WTC11 (cell line): ENCODE measurements at regions not wholly inside any gene's neighbourhood (a gene's known extent, or its start where the extent isn't known, plus 50 kb on each side); places are given as distances from the start of the nearest gene placed in this dataset.

Source experiments
- CREM ChIP-seq: sonication (generic); formaldehyde crosslinking; IDR thresholded peaks from 2 replicates; pipeline ENCODE4 v1.8.1; 2022; ENCODE audit warnings: mild to moderate bottlenecking, missing genetic modification reagents, moderate library complexity
- SMAD4 ChIP-seq: sonication (generic); formaldehyde crosslinking; IDR thresholded peaks from 2 replicates; pipeline ENCODE4 v1.8.0; 2022; ENCODE audit warnings: mild to moderate bottlenecking, missing genetic modification reagents
- ZBTB21 ChIP-seq: sonication (generic); formaldehyde crosslinking; IDR thresholded peaks from 2 replicates; pipeline ENCODE4 v1.8.1; 2023; ENCODE audit warnings: mild to moderate bottlenecking, missing genetic modification reagents, borderline replicate concordance

DNA sequence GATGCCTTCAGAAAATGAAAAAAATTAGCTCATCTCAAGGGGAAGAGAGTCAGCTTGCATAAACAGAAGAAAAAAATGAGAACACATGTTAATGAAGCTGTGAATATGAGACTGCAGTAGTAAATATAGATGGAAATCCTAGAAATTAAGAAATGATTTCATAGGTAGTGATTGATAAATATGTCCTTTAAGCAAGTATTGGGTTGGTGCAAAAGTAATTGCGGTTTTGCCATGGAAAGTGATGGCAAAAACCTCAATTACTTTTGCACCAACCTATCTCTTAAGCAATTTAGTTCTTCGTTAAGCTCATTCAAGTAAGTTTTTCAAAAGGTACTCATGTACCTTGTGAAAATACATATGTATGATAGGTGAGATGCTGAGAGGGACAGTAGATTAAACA lies 400.9 kb downstream of the SH2D1A start:
- TF ChIP-seq ZBTB21 (CRISPR knock-in tag) (no peak), CREM (no peak), SMAD4 (no peak)
